Suprapubic skin (tissue), 4 donors: ENCODE measurements at regions not wholly inside any gene's neighbourhood (a gene's known extent, or its start where the extent isn't known, plus 50 kb on each side); places are given as distances from the start of the nearest gene placed in this dataset.

Experiments used
- DNase-seq, 2 donors: peaks; one replicate each; pipeline ENCODE4 v3.0.0-alpha.2; 2019; ENCODE audit warnings: low spot score in 2 of 2
- H3K27ac ChIP-seq: fragments of 200-600 bp; sonication (generic); one replicate; pipeline ENCODE4 v1.5.1; 2019
- H3K27me3 ChIP-seq: fragments of 200-600 bp; sonication (generic); one replicate; pipeline ENCODE4 v1.5.1; 2019
- H3K36me3 ChIP-seq: fragments of 200-600 bp; sonication (generic); one replicate; pipeline ENCODE4 v1.5.1; 2019
- H3K4me1 ChIP-seq: fragments of 200-600 bp; sonication (generic); one replicate; pipeline ENCODE4 v1.5.1; 2019
- H3K4me3 ChIP-seq: fragments of 200-600 bp; sonication (generic); one replicate; pipeline ENCODE4 v1.5.1; 2019; ENCODE audit warnings: mild to moderate bottlenecking
- H3K9me3 ChIP-seq: fragments of 200-600 bp; sonication (generic); one replicate; pipeline ENCODE4 v1.5.1; 2019
- EP300 ChIP-seq: sonication (generic); formaldehyde crosslinking; IDR thresholded peaks from one replicate; pipeline ENCODE4 v1.6.1; 2017; ENCODE audit warnings: antibody characterized with exemption
- POLR2A ChIP-seq, 2 donors: fragments of 450-650 bp; IDR thresholded peaks; one replicate each; pipeline ENCODE4 v1.6.1; 2017; ENCODE audit warnings: antibody characterized with exemption in 2 of 2, mild to moderate bottlenecking in 2 of 2, moderate library complexity in 2 of 2
- POLR2AphosphoS5 ChIP-seq, 3 donors: sonication (generic); formaldehyde crosslinking; IDR thresholded peaks; one replicate each; pipeline ENCODE4 v1.6.1; 2017; ENCODE audit warnings: antibody characterized with exemption in 3 of 3
- WGBS: methylation state at CpG from one replicate; pipeline ENCODE4 v1.1.5; 2018; 5-methylcytosine and 5-hydroxymethylcytosine counted together
- TF ChIP-seq, protein P1 (sequence below), 2 donors: fragments of 200-600 bp in 1 of 2; fragments of 450-650 bp in 1 of 2; sonication (generic) in 1 of 2; IDR thresholded peaks; one replicate each; pipeline ENCODE4 v1.5.1; 2016 to 2019; ENCODE audit warnings: antibody characterized with exemption in 2 of 2, mild to moderate bottlenecking in 1 of 2, moderate library complexity in 1 of 2

DNA sequence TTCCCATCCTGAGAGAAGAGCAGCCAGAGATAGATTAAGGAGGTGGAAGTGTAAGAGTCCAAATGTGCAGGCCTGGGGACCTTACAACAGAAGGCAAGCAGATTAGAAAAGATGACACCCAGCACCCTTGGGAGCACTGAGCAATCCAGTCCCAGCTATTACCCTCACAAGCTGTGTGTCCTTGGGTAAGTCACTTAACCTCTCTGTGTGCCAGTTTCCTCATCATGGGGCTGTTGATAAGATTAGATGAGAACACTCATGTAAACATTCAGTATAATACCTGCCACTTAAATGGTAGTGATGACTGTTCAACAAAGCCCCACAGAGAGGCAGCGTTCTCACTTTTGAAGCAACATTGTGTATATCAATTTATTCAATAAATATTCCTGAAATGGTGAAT, 114.8 kb upstream of the CST7 start:
- Histone ChIP-seq H3K9me3 (no peaks in the 10 kb centered on the region), H3K4me3 (no peak overlapping the region), H3K36me3 (no peaks in the 10 kb centered on the region), H3K27me3 (no peaks in the 10 kb centered on the region), H3K27ac (no peak overlapping the region), H3K4me1 (no peaks in the 10 kb centered on the region)
- WGBS = 96% methylated on average over 1 of the region's 1 CpG
- DNase-seq = no peak
- TF ChIP-seq, protein P1, sequence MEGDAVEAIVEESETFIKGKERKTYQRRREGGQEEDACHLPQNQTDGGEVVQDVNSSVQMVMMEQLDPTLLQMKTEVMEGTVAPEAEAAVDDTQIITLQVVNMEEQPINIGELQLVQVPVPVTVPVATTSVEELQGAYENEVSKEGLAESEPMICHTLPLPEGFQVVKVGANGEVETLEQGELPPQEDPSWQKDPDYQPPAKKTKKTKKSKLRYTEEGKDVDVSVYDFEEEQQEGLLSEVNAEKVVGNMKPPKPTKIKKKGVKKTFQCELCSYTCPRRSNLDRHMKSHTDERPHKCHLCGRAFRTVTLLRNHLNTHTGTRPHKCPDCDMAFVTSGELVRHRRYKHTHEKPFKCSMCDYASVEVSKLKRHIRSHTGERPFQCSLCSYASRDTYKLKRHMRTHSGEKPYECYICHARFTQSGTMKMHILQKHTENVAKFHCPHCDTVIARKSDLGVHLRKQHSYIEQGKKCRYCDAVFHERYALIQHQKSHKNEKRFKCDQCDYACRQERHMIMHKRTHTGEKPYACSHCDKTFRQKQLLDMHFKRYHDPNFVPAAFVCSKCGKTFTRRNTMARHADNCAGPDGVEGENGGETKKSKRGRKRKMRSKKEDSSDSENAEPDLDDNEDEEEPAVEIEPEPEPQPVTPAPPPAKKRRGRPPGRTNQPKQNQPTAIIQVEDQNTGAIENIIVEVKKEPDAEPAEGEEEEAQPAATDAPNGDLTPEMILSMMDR (IDR thresholded peaks at IDR 0.05) = no peak
- TF ChIP-seq POLR2A (IDR thresholded peaks at IDR 0.05) (no peak), POLR2AphosphoS5 (IDR thresholded peaks at IDR 0.05) (no peak), EP300 (no peak)

DNA sequence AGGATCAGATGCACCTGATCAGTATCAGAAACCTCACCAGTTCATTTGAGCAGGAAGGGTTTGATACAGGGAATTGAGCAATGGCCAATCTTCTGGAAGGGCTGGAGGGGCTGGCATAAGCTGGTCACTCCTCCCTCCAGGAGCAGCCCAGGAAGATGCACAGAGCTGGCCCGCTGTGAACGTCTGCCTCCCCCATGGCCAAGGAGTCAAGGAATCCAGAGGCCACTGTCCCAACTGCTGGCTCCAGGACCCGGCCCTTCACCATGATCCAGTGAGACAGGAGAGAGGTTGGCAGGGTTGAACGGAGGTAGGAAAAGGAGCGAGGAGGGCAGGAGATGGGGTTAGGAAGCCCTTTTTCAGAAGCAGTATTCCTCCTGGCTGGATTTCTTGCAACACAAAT, 113.9 kb upstream of the CST7 start:
- Histone ChIP-seq H3K9me3 (no peaks in the 10 kb centered on the region), H3K4me1 (no peaks in the 10 kb centered on the region), H3K36me3 (no peaks in the 10 kb centered on the region), H3K4me3 (no peak overlapping the region), H3K27me3 (no peaks in the 10 kb centered on the region), H3K27ac (no peak overlapping the region)
- TF ChIP-seq, protein P1 (IDR thresholded peaks at IDR 0.05) = no peak
- no peak for TF ChIP-seq POLR2AphosphoS5 (IDR thresholded peaks at IDR 0.05)
- WGBS = 71% methylated on average over 5 of the region's 5 CpGs
- DNase-seq = no peak

DNA sequence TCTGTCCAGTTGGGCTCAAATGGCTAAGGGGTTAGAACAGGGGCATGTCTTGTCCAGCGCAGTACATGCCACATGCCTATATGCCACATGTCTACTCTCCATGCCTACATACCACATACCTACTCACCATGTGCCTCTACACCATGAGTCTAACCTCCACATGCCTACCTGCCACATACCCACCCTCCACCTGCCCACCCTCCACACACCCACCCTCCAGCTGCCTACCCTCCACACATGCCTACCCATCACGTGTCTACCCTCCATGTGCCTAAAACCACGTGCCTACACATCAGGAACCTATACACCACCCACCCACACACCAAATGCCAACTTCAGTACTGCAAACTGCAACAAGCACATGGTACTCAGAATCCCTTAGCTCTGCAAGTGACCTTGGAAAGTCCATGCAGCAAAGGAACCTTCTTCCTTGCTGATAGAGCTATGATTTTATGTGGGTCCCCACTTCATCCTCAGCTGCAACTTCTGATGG, 113.0 kb upstream of the CST7 start:
- Histone ChIP-seq H3K4me3 (no peak overlapping the region), H3K36me3 (no peaks in the 10 kb centered on the region), H3K27me3 (no peaks in the 10 kb centered on the region), H3K4me1 (no peaks in the 10 kb centered on the region), H3K9me3 (no peaks in the 10 kb centered on the region), H3K27ac (no peak overlapping the region)
- WGBS = 73% methylated on average over 3 of the region's 3 CpGs
- no peak for DNase-seq
- no peak for TF ChIP-seq EP300
- no peak for TF ChIP-seq POLR2A (IDR thresholded peaks at IDR 0.05)
- TF ChIP-seq POLR2AphosphoS5 (IDR thresholded peaks at IDR 0.05) = no peak
- TF ChIP-seq, protein P1 (IDR thresholded peaks at IDR 0.05) = no peak

DNA sequence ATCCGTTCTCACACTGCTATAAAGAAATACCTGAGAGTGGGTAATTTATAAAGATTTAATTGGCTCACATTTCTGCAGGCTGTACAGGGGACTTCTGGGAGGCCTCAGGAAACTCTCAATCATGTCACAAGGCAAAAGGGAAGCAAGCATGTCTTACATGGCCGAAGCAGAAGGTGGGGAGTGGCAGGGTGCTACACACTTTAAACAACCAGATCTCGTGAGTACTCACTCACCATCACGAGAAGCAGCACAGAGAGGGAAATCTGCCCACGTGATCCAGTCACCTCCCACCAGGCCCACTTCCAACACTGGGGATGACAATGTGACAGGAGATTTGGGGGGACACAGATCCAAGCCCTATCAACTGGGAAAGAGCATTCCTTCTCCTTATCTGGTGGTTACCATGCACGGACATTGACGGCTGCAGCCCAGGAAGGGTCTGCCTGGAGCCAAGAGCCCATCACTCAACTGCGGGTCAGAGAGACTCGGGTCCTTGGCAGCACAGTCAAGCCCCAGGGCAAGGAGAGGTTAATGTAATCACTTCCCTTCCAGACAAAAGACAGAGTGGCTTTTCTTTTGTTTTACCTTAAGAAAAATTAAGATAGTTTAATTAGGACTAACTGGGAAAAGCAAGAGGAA, 112.3 kb upstream of the CST7 start:
- WGBS = 63% methylated on average over 9 of the region's 9 CpGs
- no peak for DNase-seq
- no peaks in the 10 kb centered on the region for H3K9me3 ChIP-seq

DNA sequence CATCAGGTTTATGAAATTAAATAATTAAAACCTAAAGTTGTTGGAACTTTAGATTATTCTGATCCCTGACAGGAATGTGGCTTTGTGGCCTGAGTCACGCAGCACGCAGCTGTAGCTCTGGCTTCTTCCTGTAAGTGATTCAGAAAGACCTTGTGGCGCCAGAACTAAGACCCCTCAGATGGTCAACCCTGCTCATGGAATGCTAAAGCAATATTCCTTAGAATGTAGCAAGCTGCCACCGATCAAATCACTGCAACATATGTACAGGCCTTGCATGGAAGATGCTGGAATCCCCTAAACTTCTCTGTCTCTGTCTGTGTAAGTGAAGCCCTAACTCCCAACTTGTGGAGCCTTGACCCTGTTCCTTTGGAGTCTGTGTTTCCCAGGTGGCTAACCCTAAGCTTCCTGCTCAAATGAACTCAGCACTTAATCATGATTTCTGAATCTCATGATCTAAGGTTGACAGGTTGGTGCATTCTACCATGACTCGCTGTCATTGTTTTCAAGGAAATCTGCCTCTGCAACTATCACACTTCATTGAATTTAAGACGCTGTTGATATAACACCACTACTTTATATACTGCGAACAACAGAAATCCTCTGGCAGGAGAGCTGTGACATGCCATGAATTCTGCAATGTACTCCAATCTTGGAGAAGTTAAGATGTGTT, 111.2 kb upstream of the CST7 start:
- no peaks in the 10 kb centered on the region for H3K27me3 ChIP-seq

More for the DNA sequence above, 112.3 kb upstream of the CST7 start:
- no peak overlapping the region for H3K27ac ChIP-seq
- no peaks in the 10 kb centered on the region for H3K4me1 ChIP-seq
- H3K4me3 ChIP-seq = no peak overlapping the region
- no peak for TF ChIP-seq EP300
- no peak for TF ChIP-seq POLR2AphosphoS5 (IDR thresholded peaks at IDR 0.05)
- TF ChIP-seq, protein P1 (IDR thresholded peaks at IDR 0.05) = no peak
- TF ChIP-seq POLR2A (IDR thresholded peaks at IDR 0.05) = no peak
- no peaks in the 10 kb centered on the region for H3K27me3 ChIP-seq
- no peaks in the 10 kb centered on the region for H3K36me3 ChIP-seq

More for the DNA sequence above, 111.2 kb upstream of the CST7 start:
- no peak overlapping the region for H3K27ac ChIP-seq
- 93% methylated on average over 7 of the region's 7 CpGs for WGBS
- DNase-seq = no peak
- no peak overlapping the region for H3K4me3 ChIP-seq
- TF ChIP-seq, protein P1 (IDR thresholded peaks at IDR 0.05) = no peak
- TF ChIP-seq EP300 (no peak), POLR2A (IDR thresholded peaks at IDR 0.05) (no peak), POLR2AphosphoS5 (IDR thresholded peaks at IDR 0.05) (no peak)
- no peaks in the 10 kb centered on the region for H3K36me3 ChIP-seq
- H3K9me3 ChIP-seq = no peaks in the 10 kb centered on the region
- no peaks in the 10 kb centered on the region for H3K4me1 ChIP-seq
